ENCODE measurements at regions not wholly inside any gene's neighbourhood (a gene's known extent, or its start where the extent isn't known, plus 50 kb on each side); places are given as distances from the start of the nearest gene placed in this dataset.
"Not testable (repeated sequence)": the region's sequence is repeated elsewhere in the genome, so short reads cannot be mapped to it uniquely, and the experiment has no call there.

- DNase-seq: no peak
These were observed 51.9 kb upstream of the SPDL1 start for GRCh38 chr5:169531631-169532030.

- DNase-seq: no peak
These were observed 55.7 kb upstream of the SPDL1 start for GRCh38 chr5:169527863-169528262.

GRCh38 chr5:169527066-169527465, 56.5 kb upstream of the SPDL1 start:
- DNase-seq: no peak

DNA sequence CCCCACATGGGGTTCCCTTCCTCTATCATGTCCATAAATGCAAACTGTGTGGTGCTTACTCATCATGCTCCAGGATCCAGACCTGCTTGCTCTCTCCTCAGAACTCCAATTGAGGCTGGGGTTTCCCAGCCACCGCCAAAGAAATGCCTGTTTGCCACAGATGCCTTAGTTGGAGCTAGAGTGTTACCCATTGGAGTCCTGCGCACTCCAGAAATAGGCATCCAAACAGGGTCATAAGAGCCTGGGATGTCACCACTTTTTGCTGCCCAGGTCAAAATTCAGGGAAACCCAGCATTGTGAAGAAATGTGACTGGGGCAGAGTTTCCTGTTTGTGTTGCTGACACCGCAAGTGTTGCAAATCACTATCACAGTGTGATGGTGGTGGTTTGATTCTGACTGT, 60.7 kb upstream of the SPDL1 start:
- no peak for DNase-seq

DNA sequence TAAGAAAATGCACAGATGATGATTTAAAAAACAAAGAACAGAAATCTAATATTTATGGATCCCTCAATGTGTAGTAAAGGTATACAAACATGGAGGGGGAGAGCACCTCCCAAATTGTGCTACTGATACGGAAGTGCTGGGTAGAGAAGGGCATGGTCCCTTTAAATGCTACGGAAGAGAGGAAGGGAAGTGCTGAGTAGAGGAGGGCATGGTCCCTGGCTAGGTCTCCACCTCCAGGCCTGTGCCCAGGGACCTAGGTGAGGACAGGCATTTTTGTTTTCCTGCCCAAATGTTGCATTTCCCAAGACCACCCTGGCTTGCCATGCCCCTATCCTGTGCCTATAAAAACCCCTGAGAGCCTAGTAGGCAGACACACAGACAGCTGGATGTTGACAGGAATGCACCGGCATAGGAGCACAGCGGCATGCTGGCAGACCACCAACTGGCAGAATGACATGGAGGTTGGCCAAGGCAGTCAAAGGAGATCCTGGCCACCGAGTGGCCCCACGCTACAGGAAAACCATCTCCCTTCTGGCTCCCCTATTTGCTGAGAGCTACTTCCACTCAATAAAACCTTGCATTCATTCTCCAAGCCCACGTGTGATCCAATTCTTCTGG, 62.1 kb upstream of the SPDL1 start:
- DNase-seq: no peak

GRCh38 chr5:169519358-169519757, 64.2 kb upstream of the SPDL1 start:
- DNase-seq: no peak

DNA sequence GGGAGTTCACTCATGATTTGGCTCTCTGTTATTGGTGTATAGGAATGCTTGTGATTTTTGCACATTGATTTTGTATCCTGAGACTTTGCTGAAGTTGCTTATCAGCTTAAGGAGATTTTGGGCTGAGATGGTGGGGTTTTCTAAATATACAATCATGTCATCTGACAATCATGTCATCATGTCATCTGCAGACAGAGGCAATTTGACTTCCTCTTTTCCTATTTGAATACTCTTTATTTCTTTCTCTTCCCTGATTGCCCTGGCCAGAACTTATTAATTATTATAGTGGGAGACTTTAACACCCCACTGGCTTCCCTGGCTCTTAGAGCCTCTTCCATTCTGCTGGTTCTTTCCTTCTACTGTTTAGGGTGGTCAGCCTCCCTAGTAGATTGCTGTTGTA, 64.8 kb upstream of the SPDL1 start:
- DNase-seq: not testable (repeated sequence)

- DNase-seq: no peak
These were observed 71.2 kb upstream of the SPDL1 start for GRCh38 chr5:169512385-169512784.

DNA sequence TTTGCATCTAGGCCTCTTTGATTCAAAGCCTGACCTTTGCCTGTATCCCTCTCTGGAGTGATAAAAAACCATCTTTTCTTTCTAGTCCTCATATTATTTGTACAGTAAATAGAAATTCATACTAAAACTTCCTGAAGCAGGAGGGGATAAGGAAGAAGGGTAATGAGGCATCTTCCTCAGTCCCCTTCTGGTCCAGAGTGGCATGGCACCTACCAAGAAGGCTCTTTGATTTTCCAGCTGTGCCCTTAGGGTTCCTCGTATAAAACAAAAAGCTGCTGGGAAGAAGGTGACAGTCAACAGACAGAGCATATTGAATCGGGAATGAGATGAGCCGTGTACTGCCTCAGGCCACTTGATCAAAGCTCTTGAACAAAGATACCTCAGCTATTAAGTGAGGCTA, 71.9 kb upstream of the SPDL1 start:
- no peak for DNase-seq

DNA sequence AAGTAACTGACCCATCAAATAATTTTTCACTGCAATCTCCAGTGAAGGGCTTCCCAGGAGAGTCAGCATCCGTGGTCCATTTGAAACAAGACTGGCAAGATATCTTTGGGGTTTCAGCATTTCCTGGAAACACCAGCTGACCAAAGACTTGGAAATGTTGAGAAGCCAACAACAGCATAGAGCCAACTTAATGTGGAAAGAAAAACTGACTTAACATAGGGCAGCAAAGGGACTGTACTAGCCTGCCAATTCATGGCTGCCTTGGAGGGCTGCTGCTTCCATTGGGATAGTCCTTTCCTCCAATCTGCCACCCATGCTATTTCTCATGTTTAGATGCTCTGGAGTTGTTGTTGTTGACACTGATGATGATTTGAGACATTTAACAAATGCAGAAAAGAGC, 76.5 kb upstream of the SPDL1 start:
- DNase-seq: no peak

DNA sequence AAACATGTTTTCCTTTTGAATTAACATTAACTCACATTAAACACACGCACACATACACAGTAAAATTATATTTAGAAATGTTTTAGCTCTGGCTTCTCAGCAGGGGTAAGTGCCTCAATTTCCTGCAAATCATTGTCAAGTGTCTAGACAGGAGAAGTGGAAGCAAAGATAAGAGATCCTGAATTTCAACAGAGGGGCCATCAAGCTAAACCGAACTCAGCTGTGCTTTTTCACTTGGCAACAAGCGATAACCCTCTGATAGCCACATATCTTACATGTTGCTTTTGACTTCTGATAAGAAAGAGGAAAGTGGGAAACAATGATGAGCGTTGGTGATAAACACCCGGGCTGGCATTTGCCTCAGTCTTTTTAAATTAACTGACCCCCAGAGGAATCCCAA, 79.7 kb upstream of the SPDL1 start:
- DNase-seq: no peak

GRCh38 chr5:169499990-169500505, 83.5 kb upstream of the SPDL1 start:
- no peak for DNase-seq

GRCh38 chr5:169496878-169497277, 86.7 kb upstream of the SPDL1 start:
- DNase-seq: no peak

DNA sequence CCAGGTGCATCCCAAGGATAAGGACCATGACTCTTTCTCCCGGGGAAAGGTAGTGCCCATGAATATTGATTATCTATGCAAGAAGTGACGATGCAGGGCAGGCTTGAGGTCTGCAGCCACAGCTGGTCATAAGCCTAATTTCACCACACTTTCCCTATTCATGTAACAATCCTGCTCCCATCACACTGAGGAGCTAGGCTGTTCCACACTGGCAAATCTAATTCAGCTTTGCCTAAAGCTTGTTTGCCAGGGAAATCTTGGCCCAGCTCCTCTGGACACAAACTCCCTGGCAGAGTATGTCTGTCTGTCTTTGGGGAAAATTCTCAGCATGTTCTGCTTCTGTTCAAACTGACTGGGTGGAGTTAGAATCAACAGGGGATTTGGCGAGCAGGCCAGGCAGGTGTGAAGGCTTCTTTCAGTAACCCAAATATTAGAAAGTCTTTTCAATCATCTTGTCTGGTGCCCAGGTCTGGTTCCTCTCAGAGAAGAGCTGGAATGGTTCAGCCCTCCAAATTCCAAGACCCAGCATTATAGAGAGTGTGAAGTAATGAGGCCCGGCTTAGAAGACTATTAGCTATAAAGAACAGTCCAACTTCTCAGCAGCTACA, 88.5 kb upstream of the SPDL1 start:
- no peak for DNase-seq

DNA sequence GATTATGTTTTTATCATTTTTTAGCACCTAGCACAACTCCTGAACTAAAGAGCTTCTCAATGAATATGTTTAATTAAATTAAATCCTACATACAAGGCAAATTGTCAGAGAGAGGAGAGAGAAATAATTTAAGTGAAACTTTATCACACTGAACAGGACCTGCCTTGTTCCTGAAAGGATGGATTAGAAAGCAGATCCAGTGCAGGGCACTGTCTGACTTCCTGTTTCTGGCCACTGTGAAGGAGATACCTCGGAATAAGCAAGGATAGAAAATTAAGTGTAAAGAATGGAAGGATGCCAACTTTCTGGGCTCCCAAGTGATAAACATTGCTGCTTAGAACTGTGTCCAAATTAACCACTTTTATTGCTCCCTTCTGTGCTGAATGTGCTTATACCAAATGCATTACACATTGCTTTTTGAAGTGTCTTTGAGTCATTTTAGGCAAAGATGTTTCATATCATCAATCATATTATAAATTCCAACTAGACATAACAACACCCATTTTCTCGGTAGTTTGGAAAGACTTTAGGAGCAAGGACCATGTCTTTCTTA, 89.1 kb upstream of the SPDL1 start:
- DNase-seq: no peak

- DNase-seq: no peak
These were observed 109.3 kb upstream of the SPDL1 start for GRCh38 chr5:169474226-169474625.

DNA sequence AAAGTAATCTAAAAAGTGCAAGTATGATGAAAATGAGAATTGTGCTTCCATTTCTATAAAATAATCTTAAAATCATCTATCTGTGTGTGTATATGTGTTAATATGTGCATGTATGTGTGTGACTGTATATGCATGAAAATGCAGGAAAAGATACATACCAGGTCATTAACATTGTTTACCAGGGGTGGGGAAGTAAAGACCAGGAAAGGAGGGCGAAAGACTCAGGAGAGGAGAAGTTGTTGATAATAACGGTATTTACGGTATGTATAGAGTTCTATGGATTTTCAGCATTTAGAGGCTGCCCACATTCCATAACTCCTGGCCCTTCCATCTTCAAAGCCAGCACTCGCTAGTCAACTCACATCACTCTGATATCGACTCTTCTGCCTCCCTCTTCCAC, 111.0 kb upstream of the SPDL1 start:
- no peak for DNase-seq

DNA sequence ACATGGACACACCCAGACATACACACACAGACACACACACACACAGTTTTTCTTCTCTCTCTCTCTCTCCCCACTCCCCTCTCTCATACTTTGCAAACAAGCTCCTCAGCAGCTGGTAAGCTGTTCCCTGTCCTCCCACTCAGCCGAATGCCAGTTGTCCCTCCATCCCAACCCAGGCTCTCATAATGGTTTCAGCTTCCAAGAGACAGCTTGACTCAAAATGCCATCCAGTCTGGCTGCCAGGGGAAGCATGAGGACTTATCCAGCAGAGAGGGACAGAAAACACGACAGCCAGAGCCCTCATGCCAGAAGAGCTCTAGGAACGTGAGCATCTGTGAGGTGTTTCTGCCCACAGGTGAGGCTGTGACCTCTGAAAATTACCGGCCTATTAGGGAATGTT, 112.6 kb upstream of the SPDL1 start:
- DNase-seq: no peak

GRCh38 chr5:169467041-169467771, 116.4 kb upstream of the SPDL1 start:
- DNase-seq: no peak

GRCh38 chr5:169460896-169461295, 122.7 kb upstream of the SPDL1 start:
- no peak for DNase-seq

- no peak for DNase-seq
These were observed 123.5 kb upstream of the SPDL1 start for GRCh38 chr5:169460123-169460522.

GRCh38 chr5:169458221-169458620, 125.4 kb upstream of the SPDL1 start:
- no peak for DNase-seq

GRCh38 chr5:169450464-169450863, 133.1 kb upstream of the SPDL1 start:
- no peak for DNase-seq

DNA sequence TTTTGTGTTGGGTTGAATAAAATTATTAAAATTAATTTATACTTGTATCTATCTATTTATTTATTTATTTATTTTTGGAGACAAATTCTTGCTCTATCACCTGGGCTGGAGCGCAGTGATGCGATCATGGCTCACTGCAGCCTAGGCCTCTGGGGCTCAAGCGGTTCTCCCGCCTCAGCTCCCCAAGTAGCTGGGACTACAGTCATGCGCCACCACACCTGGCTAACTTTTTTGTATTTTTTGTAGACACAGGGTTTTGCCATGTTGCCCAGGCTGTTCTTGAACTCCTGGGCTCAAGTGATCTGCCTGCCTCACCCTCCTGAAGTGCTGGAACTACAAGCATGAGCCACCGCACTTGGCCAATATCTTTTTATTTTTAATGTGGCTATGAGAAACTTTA, 134.7 kb upstream of the SPDL1 start:
- no peak for DNase-seq
